ENCODE measurements at regions not wholly inside any gene's neighbourhood (a gene's known extent, or its start where the extent isn't known, plus 50 kb on each side); places are given as distances from the start of the nearest gene placed in this dataset.
"Not testable (repeated sequence)": the region's sequence is repeated elsewhere in the genome, so short reads cannot be mapped to it uniquely, and the experiment has no call there.

GRCh38 chr1:214715126-214715525, 112.1 kb downstream of the CENPF start:
- no peak for DNase-seq

DNA sequence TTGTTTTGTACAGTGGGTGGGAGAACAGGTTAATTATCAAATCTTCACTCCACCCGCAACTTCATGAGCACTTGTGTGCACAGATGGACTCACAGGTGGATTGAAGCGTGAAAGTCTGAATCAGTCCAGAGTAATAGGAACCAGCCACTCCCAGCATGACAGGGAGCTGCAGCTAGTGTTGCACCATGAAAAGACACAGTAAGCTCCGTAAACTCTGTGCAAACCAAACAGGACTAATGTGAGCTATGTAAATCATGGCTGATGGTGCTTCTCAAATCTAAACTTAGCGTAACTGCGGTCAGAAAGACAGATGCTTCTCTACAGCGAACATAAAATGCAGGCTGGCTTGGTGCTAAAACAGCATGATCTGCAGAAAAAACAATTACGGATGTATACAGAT, 114.4 kb downstream of the CENPF start:
- DNase-seq, result no peak

DNA sequence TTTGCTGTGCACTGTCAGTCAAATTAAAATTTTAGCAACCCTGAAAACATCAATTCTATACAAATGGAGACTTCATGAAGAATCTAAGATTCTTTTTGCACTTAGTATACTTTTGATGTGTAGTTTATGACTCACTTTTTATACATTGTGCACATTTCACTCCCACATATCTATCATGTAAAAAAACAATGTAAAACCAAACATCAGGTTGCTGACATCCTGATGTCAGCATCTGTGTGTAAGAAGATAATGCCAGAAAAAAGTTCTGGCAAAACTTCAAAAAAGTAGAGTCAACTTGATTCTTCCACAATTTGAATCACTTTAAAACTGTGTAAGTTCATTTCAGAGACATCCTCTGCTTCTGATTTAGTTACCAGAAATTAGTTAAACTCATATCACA, 115.7 kb downstream of the CENPF start:
- DNase-seq, result no peak

DNA sequence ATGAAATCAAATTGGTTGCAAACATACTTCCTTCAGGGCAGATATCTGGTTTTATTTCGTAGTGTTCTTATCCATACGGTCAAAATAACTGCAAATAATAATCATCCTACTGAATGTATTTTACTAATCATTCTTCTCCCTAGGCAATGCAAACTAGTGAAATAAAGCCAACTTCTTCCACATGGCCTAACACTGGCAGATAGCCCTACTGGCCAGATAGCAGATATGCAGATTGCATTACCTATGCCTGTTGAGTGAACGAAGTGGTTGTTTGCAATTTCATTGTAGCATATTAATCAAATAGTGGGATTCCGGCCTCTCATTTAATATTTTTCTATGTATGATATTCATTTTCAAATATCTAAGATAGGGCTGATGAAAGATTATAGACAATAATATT, 116.2 kb downstream of the CENPF start:
- DNase-seq, result no peak

- DNase-seq, result no peak
These were observed 117.6 kb downstream of the CENPF start for GRCh38 chr1:214720561-214720960.

DNA sequence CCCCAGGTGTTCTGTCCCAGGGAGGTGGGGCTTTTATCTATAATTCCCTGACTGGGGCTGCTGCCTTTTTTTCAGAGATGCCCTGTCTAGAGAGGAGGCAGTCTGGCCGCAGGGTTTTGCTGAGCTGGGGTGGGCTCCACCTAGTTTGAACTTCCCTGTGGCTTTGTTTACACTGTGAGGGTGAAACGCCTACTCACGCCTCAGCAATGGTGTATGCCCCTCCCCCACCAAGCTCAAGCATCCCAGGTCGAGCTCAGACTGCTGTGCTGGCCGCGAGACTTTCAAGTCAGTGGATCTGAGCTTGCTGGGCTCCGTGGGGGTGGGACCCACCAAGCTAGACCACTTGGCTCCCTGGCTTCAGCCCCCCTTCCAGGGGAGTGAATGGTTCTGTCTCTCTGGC, 124.3 kb downstream of the CENPF start:
- DNase-seq, result no peak

GRCh38 chr1:214739621-214740238, 136.7 kb downstream of the CENPF start:
- no peak for DNase-seq

- DNase-seq, result no peak
These were observed 137.5 kb downstream of the CENPF start for GRCh38 chr1:214740471-214740870.

GRCh38 chr1:214747050-214747635, 144.1 kb downstream of the CENPF start:
- no peak for DNase-seq

GRCh38 chr1:214753236-214753852, 150.3 kb downstream of the CENPF start:
- no peak for DNase-seq

- DNase-seq, result no peak
These were observed 158.0 kb downstream of the CENPF start for GRCh38 chr1:214761030-214761429.

DNA sequence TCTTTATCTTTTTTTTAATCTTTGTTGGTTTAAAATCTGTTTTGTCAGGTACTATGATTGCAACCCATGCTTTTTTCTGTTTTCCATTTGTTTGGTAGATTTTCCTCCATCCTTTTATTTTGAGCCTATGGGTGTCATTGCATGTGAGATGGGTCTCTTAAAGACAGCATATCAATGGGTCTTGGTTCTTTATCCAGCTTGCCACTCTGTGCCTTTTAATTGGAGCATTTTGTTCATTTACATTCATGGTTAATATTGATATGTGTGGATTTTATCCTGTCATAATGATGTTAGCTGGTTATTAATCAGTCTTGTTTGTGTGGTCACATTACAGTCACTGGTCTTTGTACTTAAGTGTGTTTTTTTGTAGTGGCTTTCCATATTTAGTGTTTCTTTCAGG, 159.9 kb downstream of the CENPF start:
- no peak for DNase-seq

DNA sequence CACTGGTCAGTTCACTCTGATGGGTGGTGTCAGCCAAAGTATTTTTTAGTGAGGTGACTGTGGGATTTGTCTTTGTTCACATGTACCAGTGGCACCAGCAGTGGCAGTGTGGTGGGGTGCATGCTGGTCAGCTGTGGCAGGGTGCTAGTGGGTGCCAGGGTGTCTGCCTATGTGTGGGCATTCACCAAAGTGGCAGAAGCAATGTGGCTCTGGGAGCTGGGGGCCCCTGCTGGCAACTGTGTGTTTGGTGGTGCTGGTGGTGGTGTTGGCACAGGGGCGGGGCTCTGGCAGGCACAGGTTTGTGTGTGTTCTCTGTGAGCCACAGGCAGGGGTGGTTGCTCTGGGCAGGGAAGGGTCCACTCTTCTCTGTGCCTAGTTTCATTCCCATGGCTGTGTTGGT, 161.5 kb downstream of the CENPF start:
- no peak for DNase-seq

- DNase-seq, result no peak
These were observed 164.2 kb downstream of the CENPF start for GRCh38 chr1:214767221-214767620.

GRCh38 chr1:214769666-214770065, 166.7 kb downstream of the CENPF start:
- not testable (repeated sequence) for DNase-seq

GRCh38 chr1:214777364-214777763, 174.4 kb downstream of the CENPF start:
- DNase-seq, result no peak

GRCh38 chr1:214791961-214792360, 189.0 kb downstream of the CENPF start:
- no peak for DNase-seq

GRCh38 chr1:214792527-214793186, 189.7 kb downstream of the CENPF start:
- no peak for DNase-seq

- DNase-seq, result no peak
These were observed 190.7 kb downstream of the CENPF start for GRCh38 chr1:214793708-214794107.

DNA sequence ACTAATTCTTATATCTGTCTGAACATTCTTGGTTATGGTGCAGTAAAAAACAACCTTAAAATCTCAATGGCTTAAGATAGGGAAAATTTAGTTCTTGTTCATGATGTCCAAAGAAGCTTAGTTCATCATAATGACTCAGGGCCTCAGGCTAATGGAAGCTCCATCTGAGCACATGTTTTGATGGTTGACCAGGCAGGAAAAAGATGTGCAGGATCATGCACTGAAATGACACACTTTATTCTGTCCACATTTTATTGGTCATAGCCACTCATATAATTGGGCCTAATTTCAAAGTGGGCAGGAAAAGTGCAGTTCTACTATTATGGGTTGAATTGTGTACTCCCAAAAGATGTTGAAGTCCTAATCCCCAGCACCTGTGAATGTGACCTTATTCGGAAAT, 198.2 kb downstream of the CENPF start:
- DNase-seq, result no peak

GRCh38 chr1:214808845-214809460, 206.0 kb downstream of the CENPF start:
- no peak for DNase-seq

DNA sequence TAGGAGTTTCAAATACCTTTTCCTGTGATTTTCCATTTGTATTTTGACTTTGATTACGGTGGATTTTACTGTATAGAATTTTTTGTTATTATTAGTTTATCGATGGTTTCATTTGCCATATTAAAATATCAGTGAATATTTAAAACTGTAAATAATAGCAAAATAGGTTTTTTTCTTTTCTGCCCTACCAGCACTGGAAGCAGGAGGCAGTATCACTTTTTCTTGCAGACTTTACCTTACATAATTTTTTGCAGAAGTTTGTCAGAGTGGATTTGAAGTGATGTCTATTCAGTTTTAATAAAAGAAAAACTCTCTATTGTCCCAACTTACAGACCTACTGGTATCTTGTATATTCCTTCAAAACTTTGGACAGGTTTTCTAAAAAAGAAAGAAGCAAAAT, 213.6 kb downstream of the CENPF start:
- no peak for DNase-seq

DNA sequence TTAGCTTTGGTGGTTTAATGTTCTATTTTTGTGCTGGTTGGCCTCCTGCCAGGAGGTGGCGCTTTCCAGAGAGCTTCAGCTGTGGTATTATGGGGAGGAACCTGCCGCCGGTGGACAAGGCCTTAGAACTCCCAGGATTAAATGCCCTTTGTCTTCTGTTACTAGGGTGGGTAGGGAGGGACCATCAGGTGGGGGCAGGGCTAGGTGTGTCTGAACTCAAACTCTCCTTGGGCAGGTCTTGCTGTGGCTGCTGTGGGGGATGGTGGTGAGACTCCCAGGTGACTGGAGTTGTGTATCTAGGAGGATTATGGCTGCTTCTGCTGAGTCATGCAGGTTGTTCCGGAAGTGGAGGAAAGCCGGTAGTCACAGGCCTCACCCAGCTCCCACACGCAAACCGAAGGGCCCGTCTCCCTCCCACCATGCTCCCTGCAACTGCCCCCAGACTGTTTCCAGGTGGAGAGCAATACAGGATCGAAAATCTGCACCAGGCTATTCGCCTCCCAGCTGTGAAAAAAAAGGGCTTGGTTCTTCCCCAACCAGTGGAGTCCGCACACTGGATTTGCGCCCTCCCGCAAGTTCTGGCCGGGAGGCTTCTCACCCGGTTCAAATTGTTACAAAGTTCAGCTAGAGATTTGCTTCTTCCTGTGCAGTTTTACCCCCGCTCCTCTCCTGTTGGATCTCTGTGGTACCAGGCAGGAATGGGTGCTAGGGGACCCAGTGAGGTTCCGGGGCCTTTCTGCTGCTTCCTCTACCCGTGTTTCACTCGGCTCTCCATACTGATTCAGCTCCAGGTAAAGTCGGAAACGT, 220.5 kb downstream of the CENPF start:
- peak; percentile 3 to 12 (median 8) for DNase-seq
